Panc1 (cell line): ENCODE measurements at regions not wholly inside any gene's neighbourhood (a gene's known extent, or its start where the extent isn't known, plus 50 kb on each side); places are given as distances from the start of the nearest gene placed in this dataset.

Experiments
- ATAC-seq: fragments of 200-7000 bp; cut with Tn5 transposase; 2 replicates; pipeline ENCODE4 v1.9.1; 2020; ENCODE audit warnings: mild to moderate bottlenecking, moderate library complexity
- BruUV-seq: library from RNA; stranded (reverse); fragments of 400-500 nt; replicated peaks from 2 replicates; lab custom pipeline; 2021; lab: Mats Ljungman, UMichigan
- CTCF ChIA-PET: fragments of 300-600 bp; sonication (Branson Sonifier 250); formaldehyde crosslinking; loops from one replicate; lab custom pipeline; 2022; ENCODE audit warnings: antibody characterized with exemption; lab: Charles Lee
- POLR2A ChIA-PET: fragments of 300-600 bp; sonication (Branson Sonifier 250); formaldehyde crosslinking; loops from one replicate; lab custom pipeline; 2022; ENCODE audit warnings: antibody characterized with exemption; lab: Charles Lee
- DNase-seq: peaks from one replicate; pipeline ENCODE4 v3.0.0-alpha.2; 2010; ENCODE audit warnings: low read depth, low spot score
- H3K27ac ChIP-seq: 2 replicates; pipeline ENCODE4 v1.5.1; 2011; ENCODE audit warnings: mild to moderate bottlenecking, low read length, inconsistent platforms
- H3K27me3 ChIP-seq: fragments of 200-500 bp; sonication (Bioruptor generic); 2 replicates; pipeline ENCODE4 v1.6.0; 2014; ENCODE audit warnings: low read length, inconsistent platforms; ENCODE audit not compliant: control insufficient read depth, insufficient read depth
- H3K36me3 ChIP-seq: fragments of 200-500 bp; sonication (Bioruptor generic); 2 replicates; pipeline ENCODE4 v1.5.1; 2014; ENCODE audit warnings: inconsistent platforms, mild to moderate bottlenecking, low read length, moderate library complexity; ENCODE audit not compliant: control insufficient read depth, insufficient read depth
- H3K4me1 ChIP-seq: 2 replicates; pipeline ENCODE4 v1.5.1; 2011; ENCODE audit warnings: inconsistent platforms, mild to moderate bottlenecking, low read length, moderate library complexity; ENCODE audit not compliant: control insufficient read depth, insufficient read depth
- H3K4me3 ChIP-seq, 2 experiments: 2 replicates each; pipeline ENCODE4 v1.5.1; 2011 to 2012; ENCODE audit warnings: low read depth in 2 of 2, low read length in 2 of 2, mild to moderate bottlenecking in 2 of 2, inconsistent platforms in 1 of 2, moderate library complexity in 1 of 2
- H3K9me3 ChIP-seq: fragments of 200-500 bp; sonication (Bioruptor generic); 2 replicates; pipeline ENCODE4 v1.5.1; 2014; ENCODE audit warnings: low read depth, mild to moderate bottlenecking, inconsistent platforms, low read length, moderate library complexity; ENCODE audit not compliant: control insufficient read depth, insufficient read depth
- CTCF ChIP-seq: fragments of 450-650 bp; IDR thresholded peaks from 2 replicates; pipeline ENCODE4 v1.5.1; 2017; ENCODE audit warnings: mild to moderate bottlenecking
- POLR2AphosphoS5 ChIP-seq: IDR thresholded peaks from 2 replicates; pipeline ENCODE4 v1.6.1; 2012; ENCODE audit warnings: mild to moderate bottlenecking, low read depth, low read length, moderate library complexity
- REST ChIP-seq, 2 experiments: IDR thresholded peaks; 2 replicates each; pipeline ENCODE4 v1.6.1; 2011 to 2012; ENCODE audit warnings: low read depth in 2 of 2, control low read depth in 1 of 2, low read length in 1 of 2, mild to moderate bottlenecking in 1 of 2, moderate library complexity in 1 of 2; ENCODE audit not compliant: insufficient read depth in 1 of 2
- SIN3A ChIP-seq: IDR thresholded peaks from 2 replicates; pipeline ENCODE4 v1.6.1; 2012; ENCODE audit warnings: low read depth, mild to moderate bottlenecking, low read length, moderate library complexity, borderline replicate concordance; ENCODE audit not compliant: insufficient read depth
- TCF7L2 ChIP-seq: IDR thresholded peaks from 2 replicates; pipeline ENCODE4 v1.6.1; 2011; ENCODE audit warnings: mild to moderate bottlenecking, low read depth, low read length, inconsistent platforms
- in situ Hi-C: cut with HindIII; loops from 2 replicates; pipeline ENCODE4 v1.10.0; 2016; ENCODE audit warnings: low sequenced_read_pairs, low pct_unique_long_range_greater_than_20kb
- intact Hi-C: fragments of 100-400 bp; cut with micrococcal nuclease; formaldehyde crosslinking; loops from one replicate; pipeline ENCODE4 v1.10.0; 2022; ENCODE audit not compliant: unreplicated experiment

- POLR2A ChIA-PET, result no interaction called here
- intact Hi-C loops (no loop called here), in situ Hi-C loops (no loop called here)
- no TSS peak for BruUV-seq
- no peak for ATAC-seq
- H3K36me3 ChIP-seq, result no peaks in the 10 kb centered on the region
- H3K9me3 ChIP-seq, result 0 out of 2 replicates have a peak, but pooled peaks cover 3% of the 10 kb centered on the region
- no peaks in the 10 kb centered on the region for H3K4me1 ChIP-seq
- no peak overlapping the region for H3K27ac ChIP-seq
- no peak for TF ChIP-seq CTCF
- TF ChIP-seq REST (IDR thresholded peaks at IDR 0.05; ENCODE audit: insufficient read depth in 1 of 2, low read depth in 2 of 2, low read length in 1 of 2), result no peak
- TF ChIP-seq POLR2AphosphoS5, result no peak
- TF ChIP-seq TCF7L2, result no peak
- TF ChIP-seq SIN3A, result no peak
- DNase-seq, result no peak
- CTCF ChIA-PET, result no interaction called here
- no peaks in the 10 kb centered on the region for H3K27me3 ChIP-seq
- H3K4me3 ChIP-seq, result no peak overlapping the region
These were observed 131.1 kb upstream of the NBEA start for GRCh38 chr13:34810996-34811395.

GRCh38 chr13:34815526-34815925, 126.5 kb upstream of the NBEA start:
- Histone ChIP-seq H3K9me3 (0 out of 2 replicates have a peak, but pooled peaks cover 3% of the 10 kb centered on the region), H3K27me3 (no peaks in the 10 kb centered on the region), H3K4me1 (no peaks in the 10 kb centered on the region), H3K36me3 (no peaks in the 10 kb centered on the region), H3K27ac (no peak overlapping the region), H3K4me3 (no peak overlapping the region)
- CTCF ChIA-PET, result no interaction called here
- DNase-seq, result no peak
- TF ChIP-seq CTCF (no peak), SIN3A (no peak), POLR2AphosphoS5 (no peak), REST (IDR thresholded peaks at IDR 0.05; ENCODE audit: insufficient read depth in 1 of 2, low read depth in 2 of 2, low read length in 1 of 2) (no peak), TCF7L2 (no peak)
- ATAC-seq, result no peak
- BruUV-seq, result no TSS peak
- POLR2A ChIA-PET, result no interaction called here
- intact Hi-C loops, result no loop called here
- in situ Hi-C loops, result no loop called here
